Type B pancreatic cell (in vitro differentiated cells): ENCODE measurements at regions not wholly inside any gene's neighbourhood (a gene's known extent, or its start where the extent isn't known, plus 50 kb on each side); places are given as distances from the start of the nearest gene placed in this dataset.

Experiments used
- DNase-seq: peaks from one replicate; pipeline ENCODE4 v3.0.0; 2021; ENCODE audit warnings: mixed read lengths; ENCODE audit not compliant: unreplicated experiment; ENCODE audit errors: extremely low spot score
- H3K27ac Mint-ChIP-seq: 2 replicates; pipeline ENCODE4 v1.8.0; 2021; ENCODE audit warnings: mild to moderate bottlenecking, mixed read lengths
- H3K27me3 Mint-ChIP-seq: 2 replicates; pipeline ENCODE4 v1.8.0; 2021; ENCODE audit warnings: mixed read lengths
- H3K36me3 Mint-ChIP-seq: 2 replicates; pipeline ENCODE4 v1.8.0; 2021; ENCODE audit warnings: mixed read lengths
- H3K4me1 Mint-ChIP-seq: one replicate; pipeline ENCODE4 v1.8.0; 2021; ENCODE audit warnings: mixed read lengths; ENCODE audit not compliant: unreplicated experiment
- H3K4me3 Mint-ChIP-seq: 2 replicates; pipeline ENCODE4 v1.8.0; 2021; ENCODE audit warnings: mild to moderate bottlenecking, mixed read lengths
- H3K9me3 Mint-ChIP-seq: 2 replicates; pipeline ENCODE4 v1.8.0; 2021; ENCODE audit warnings: mixed read lengths
- CTCF ChIP-seq: fragments of 200-600 bp; sonication (generic); conservative IDR thresholded peaks from 2 replicates; pipeline ENCODE4 v1.5.0; 2021; ENCODE audit warnings: antibody characterized with exemption, mild to moderate bottlenecking

- H3K36me3 Mint-ChIP-seq: no peaks in the 10 kb centered on the region
- TF ChIP-seq CTCF: no peak
- H3K27me3 Mint-ChIP-seq: no peaks in the 10 kb centered on the region
- no peak overlapping the region for H3K4me3 Mint-ChIP-seq
- H3K4me1 Mint-ChIP-seq: no peaks in the 10 kb centered on the region
- no peak overlapping the region for H3K27ac Mint-ChIP-seq
- peaks cover 8% of the 10 kb centered on the region for H3K9me3 Mint-ChIP-seq
- no peak for DNase-seq
Observed at GRCh38 chr12:102611995-102612394, 131.6 kb upstream of the IGF1 start.

- Mint-ChIP-seq H3K4me1 (no peaks in the 10 kb centered on the region), H3K4me3 (no peak overlapping the region), H3K27ac (no peak overlapping the region), H3K36me3 (no peaks in the 10 kb centered on the region), H3K27me3 (no peaks in the 10 kb centered on the region), H3K9me3 (peaks cover 10% of the 10 kb centered on the region)
- no peak for DNase-seq
- TF ChIP-seq CTCF: no peak
Observed at GRCh38 chr12:102609996-102610395, 129.6 kb upstream of the IGF1 start.

- Mint-ChIP-seq H3K4me3 (no peak overlapping the region), H3K36me3 (no peaks in the 10 kb centered on the region)
Observed at GRCh38 chr12:102603021-102603420, 122.7 kb upstream of the IGF1 start.

GRCh38 chr12:102602521-102602920, 122.2 kb upstream of the IGF1 start:
- Mint-ChIP-seq H3K27ac (no peak overlapping the region), H3K36me3 (no peaks in the 10 kb centered on the region), H3K9me3 (peaks cover 7% of the 10 kb centered on the region), H3K27me3 (no peaks in the 10 kb centered on the region), H3K4me1 (no peaks in the 10 kb centered on the region), H3K4me3 (no peak overlapping the region)
- no peak for DNase-seq
- no peak for TF ChIP-seq CTCF

More at GRCh38 chr12:102603021-102603420, 122.7 kb upstream of the IGF1 start:
- no peak for DNase-seq
- H3K4me1 Mint-ChIP-seq: no peaks in the 10 kb centered on the region
- no peak overlapping the region for H3K27ac Mint-ChIP-seq
- no peaks in the 10 kb centered on the region for H3K27me3 Mint-ChIP-seq
- peaks cover 10% of the 10 kb centered on the region for H3K9me3 Mint-ChIP-seq
- no peak for TF ChIP-seq CTCF

- TF ChIP-seq CTCF: no peak
- H3K27me3 Mint-ChIP-seq: no peaks in the 10 kb centered on the region
- no peaks in the 10 kb centered on the region for H3K36me3 Mint-ChIP-seq
- H3K27ac Mint-ChIP-seq: no peak overlapping the region
- H3K4me3 Mint-ChIP-seq: no peak overlapping the region
- no peak for DNase-seq
- H3K9me3 Mint-ChIP-seq: no peaks in the 10 kb centered on the region
- H3K4me1 Mint-ChIP-seq: no peaks in the 10 kb centered on the region
Observed at GRCh38 chr12:102601621-102602020, 121.3 kb upstream of the IGF1 start.

- no peak overlapping the region for H3K27ac Mint-ChIP-seq
- H3K36me3 Mint-ChIP-seq: no peaks in the 10 kb centered on the region
- H3K27me3 Mint-ChIP-seq: no peaks in the 10 kb centered on the region
- no peak overlapping the region for H3K4me3 Mint-ChIP-seq
- H3K4me1 Mint-ChIP-seq: peaks cover 9% of the 10 kb centered on the region
- H3K9me3 Mint-ChIP-seq: no peaks in the 10 kb centered on the region
- no peak for TF ChIP-seq CTCF
- no peak for DNase-seq
Observed at GRCh38 chr12:102596687-102597086, 116.3 kb upstream of the IGF1 start.
